Naive B cell (primary cell): ENCODE measurements at regions not wholly inside any gene's neighbourhood (a gene's known extent, or its start where the extent isn't known, plus 50 kb on each side); places are given as distances from the start of the nearest gene placed in this dataset.

ENCODE experiments used
- ATAC-seq, 2 donors: fragments of 150-1000 bp; cut with Tn5 transposase; 2 replicates each; pipeline ENCODE4 v1.10.0; 2021; ENCODE audit warnings: low read depth in 2 of 2, mild to moderate bottlenecking in 2 of 2, moderate library complexity in 2 of 2
- DNase-seq: peaks from one replicate; pipeline ENCODE4 v3.0.0; 2022
- H3K27ac Mint-ChIP-seq, 6 donors: one replicate each; pipeline ENCODE4 v1.8.0; 2020 to 2022; ENCODE audit warnings: mild to moderate bottlenecking in 6 of 6, mixed read lengths in 6 of 6, moderate library complexity in 5 of 6, inconsistent platforms in 2 of 6
- H3K27me3 Mint-ChIP-seq, 3 donors: one replicate each; pipeline ENCODE4 v1.8.0; 2021 to 2022; ENCODE audit warnings: mixed read lengths in 3 of 3, mild to moderate bottlenecking in 1 of 3
- H3K36me3 Mint-ChIP-seq, 2 donors: one replicate each; pipeline ENCODE4 v1.8.0; 2020 to 2022; ENCODE audit warnings: mixed read lengths in 2 of 2, inconsistent platforms in 1 of 2, mild to moderate bottlenecking in 1 of 2
- H3K4me1 Mint-ChIP-seq, 3 donors: one replicate each; pipeline ENCODE4 v1.8.0; 2020 to 2022; ENCODE audit warnings: mixed read lengths in 3 of 3, inconsistent platforms in 1 of 3, mild to moderate bottlenecking in 1 of 3, moderate library complexity in 1 of 3
- H3K4me3 Mint-ChIP-seq, 8 donors: one replicate each; pipeline ENCODE4 v1.8.0; 2020 to 2022; ENCODE audit warnings: mild to moderate bottlenecking in 8 of 8, mixed read lengths in 8 of 8, moderate library complexity in 8 of 8, inconsistent platforms in 2 of 8
- H3K9me3 Mint-ChIP-seq, 7 donors: one replicate each; pipeline ENCODE4 v1.8.0; 2020 to 2022; ENCODE audit warnings: mixed read lengths in 7 of 7, mild to moderate bottlenecking in 5 of 7, inconsistent platforms in 2 of 7, moderate library complexity in 1 of 7

DNA sequence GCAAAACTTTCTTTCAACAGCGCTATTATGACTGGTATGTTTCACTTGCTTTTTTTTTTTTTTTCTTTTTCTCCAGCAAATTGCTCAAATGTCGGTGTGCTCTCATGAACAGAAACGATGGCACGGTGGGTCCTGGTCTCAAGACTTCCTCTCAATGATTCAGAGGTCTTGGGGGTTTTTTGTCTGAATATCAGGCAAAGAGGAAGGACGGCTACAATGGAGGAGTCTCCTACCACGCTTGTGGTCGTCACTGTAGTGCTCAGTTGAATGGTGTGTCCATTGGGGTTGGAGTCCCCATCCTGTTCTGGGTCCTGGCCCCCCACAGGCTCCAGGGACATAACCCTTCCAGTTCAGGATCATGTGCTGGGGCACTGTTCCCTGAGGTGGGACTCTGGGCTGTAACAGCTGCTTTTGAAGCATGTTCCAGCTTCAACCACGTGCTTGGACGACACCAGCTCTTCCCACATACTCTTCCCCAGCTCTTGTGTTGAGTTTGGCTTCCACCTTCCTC lies 266.7 kb upstream of the KLF6 start:
- Mint-ChIP-seq H3K27me3 (no peaks in the 10 kb centered on the region), H3K4me1 (peaks cover 11 to 19% (median 14%) of the 10 kb centered on the region in 3 donors), H3K27ac (peak overlapping the region in 5 of 6 donors; percentile 43 to 97 (median 87)), H3K4me3 (peak overlapping the region in 7 of 8 donors; percentile 29 to 75 (median 69)), H3K36me3 (no peaks in the 10 kb centered on the region), H3K9me3 (peaks cover 0 to 5% (median 0%) of the 10 kb centered on the region in 7 donors)
- ATAC-seq, result no peak
- DNase-seq, result no peak

DNA sequence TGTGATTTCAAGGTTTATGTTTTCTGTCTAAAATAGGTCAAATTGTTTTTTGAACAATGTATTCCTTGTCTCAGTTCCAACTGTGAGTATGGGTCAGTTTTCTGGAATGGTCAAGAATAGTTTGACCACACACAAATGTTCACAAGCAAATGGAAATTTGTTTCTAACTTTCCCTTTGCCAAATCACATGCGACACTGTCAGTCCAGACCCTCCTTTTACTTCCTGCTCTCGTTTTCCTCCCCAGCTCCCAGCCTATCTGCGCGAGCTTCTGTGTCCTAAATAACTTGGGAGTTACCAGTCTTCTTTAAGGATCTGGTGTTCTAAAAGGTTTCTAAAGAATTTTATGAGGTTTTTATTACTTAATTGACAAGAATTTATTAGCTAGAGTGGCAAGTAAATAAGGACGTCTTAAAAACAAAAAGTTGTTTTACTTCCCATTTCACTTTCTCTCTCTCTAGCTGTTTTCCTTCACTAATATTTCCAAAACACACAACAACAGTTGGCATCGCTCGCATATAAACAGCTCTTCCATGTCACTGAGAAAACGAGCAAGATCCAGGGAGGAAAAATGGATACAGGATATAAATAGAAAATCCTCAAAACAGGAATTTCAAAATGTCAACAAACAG lies 266.1 kb upstream of the KLF6 start:
- Mint-ChIP-seq H3K4me3 (peak overlapping the region; percentile 29 to 75 (median 68)), H3K27ac (peak overlapping the region; percentile 43 to 97 (median 84)), H3K36me3 (no peaks in the 10 kb centered on the region), H3K27me3 (no peaks in the 10 kb centered on the region), H3K9me3 (peaks cover 0 to 5% (median 0%) of the 10 kb centered on the region in 7 donors), H3K4me1 (peaks cover 11 to 19% (median 15%) of the 10 kb centered on the region in 3 donors)
- no peak for ATAC-seq
- no peak for DNase-seq

DNA sequence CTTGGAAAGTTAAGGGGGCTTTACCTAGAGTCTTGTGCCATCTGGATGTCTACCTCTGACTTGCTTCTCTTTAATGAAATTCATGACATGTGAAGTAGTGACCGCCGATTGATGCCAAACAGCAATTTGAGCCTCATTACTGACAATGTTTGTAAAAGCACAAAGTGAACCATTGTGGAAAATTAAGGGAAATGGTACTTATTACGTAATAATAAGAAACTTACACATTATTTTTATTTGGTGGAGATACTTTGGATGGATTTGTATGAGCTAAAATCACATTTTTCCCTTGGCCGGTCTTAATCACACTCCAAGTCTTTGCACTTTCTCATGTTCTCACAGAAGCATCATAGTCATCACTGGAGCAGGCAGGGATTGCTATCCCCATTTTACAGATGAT lies 265.1 kb upstream of the KLF6 start:
- Mint-ChIP-seq H3K4me3 (no peak overlapping the region), H3K27me3 (no peaks in the 10 kb centered on the region), H3K9me3 (peaks cover 0 to 5% (median 0%) of the 10 kb centered on the region in 7 donors), H3K4me1 (peaks cover 14 to 23% (median 19%) of the 10 kb centered on the region in 3 donors), H3K36me3 (no peaks in the 10 kb centered on the region), H3K27ac (no peak overlapping the region)
- ATAC-seq, result no peak
- no peak for DNase-seq

DNA sequence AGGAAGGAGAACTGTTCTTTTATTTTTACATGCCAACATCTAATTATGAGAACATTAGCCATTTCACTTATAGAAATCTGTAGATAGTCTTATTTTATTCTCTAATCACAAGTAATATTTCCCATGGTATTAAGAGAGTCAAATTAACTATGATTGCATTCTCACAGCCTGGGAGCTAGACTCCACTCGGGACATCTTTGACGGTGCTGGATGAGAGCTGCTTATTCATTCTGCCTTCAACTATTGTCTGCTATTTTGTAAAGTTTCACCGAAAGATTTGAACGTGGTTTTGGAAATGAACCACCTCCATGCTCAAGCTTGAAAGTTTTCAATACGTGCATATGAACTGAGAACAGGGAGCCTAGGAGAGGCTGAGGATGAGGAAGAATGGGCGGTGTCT lies 264.3 kb upstream of the KLF6 start:
- no peak overlapping the region for H3K27ac Mint-ChIP-seq
- H3K27me3 Mint-ChIP-seq, result no peaks in the 10 kb centered on the region
- ATAC-seq (no peak), DNase-seq (no peak)
- peaks cover 0 to 5% (median 2%) of the 10 kb centered on the region in 7 donors for H3K9me3 Mint-ChIP-seq
- no peak overlapping the region for H3K4me3 Mint-ChIP-seq
- H3K4me1 Mint-ChIP-seq, result peaks cover 14 to 20% (median 17%) of the 10 kb centered on the region in 3 donors
- H3K36me3 Mint-ChIP-seq, result no peaks in the 10 kb centered on the region

DNA sequence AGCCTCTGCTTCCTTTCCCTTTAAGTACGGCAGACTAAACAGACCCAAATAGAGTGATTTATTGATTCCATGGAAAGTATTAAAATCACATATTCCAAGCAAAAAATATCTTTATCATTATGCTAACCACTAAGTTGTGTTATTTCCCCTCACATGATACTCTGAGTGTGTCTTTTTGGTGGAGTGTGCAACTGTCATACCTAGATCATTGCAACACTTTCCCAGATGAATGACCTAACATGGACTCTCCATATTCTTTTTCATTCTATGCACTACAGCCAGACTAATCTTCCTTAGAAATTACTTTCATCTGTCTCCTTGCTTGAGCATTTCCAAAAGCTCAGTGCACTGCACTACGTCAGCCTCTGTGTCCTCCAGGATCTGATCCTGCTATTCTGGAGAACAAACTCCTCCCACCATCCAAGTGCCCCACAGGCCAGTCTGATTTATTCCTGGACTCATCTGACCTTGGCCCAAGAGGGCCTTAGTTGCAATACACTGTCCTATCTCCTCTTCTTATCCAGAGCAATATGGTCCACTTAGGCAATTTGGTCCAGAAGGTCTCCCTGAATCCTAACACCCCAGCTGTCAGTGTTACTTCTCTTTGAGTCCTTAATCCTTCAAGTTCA lies 263.3 kb upstream of the KLF6 start:
- H3K4me3 Mint-ChIP-seq, result no peak overlapping the region
- no peak for DNase-seq
- ATAC-seq, result no peak
- peak overlapping the region in 1 of 6 donors; percentile 4 for H3K27ac Mint-ChIP-seq
- peaks cover 0 to 2% (median 0%) of the 10 kb centered on the region in 7 donors for H3K9me3 Mint-ChIP-seq
- no peaks in the 10 kb centered on the region for H3K36me3 Mint-ChIP-seq
- H3K4me1 Mint-ChIP-seq, result peaks cover 8 to 12% (median 9%) of the 10 kb centered on the region in 3 donors
- no peaks in the 10 kb centered on the region for H3K27me3 Mint-ChIP-seq

DNA sequence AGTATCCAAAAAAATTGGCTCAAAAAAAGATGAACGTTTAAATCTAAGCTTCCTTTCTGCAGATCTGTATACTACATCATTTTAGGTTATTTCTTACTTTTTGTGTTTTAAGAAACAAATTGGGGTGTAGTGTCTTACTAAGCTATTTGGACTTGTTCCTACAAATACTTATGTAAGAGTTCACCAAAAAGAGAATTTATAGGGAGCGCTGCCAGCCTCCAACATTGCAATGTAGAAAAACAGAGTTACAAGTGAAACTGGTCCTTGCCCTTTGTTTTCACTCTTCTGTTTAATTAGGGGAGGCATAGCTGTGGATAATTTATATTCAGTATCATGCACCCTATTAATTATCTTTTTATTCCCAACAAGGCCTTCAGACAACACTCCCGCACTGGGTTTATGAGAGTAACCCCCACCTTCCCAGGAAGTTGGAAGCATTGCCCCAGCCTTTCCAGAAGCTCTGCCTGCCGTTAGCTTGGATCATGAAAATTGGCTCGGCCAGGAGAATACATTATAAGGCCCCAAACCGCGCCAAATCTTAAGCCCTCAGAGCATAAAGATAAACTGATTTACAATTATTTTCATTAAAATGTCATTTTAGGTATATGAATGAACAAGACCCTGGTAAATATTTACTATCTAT lies 261.8 kb upstream of the KLF6 start:
- Mint-ChIP-seq H3K4me1 (peaks cover 8 to 12% (median 9%) of the 10 kb centered on the region in 3 donors), H3K36me3 (peaks cover 10 to 11% of the 10 kb centered on the region in 2 donors), H3K9me3 (peaks cover 0 to 12% (median 9%) of the 10 kb centered on the region in 7 donors), H3K27ac (peak overlapping the region in 2 of 6 donors; percentile 18 to 84), H3K27me3 (no peaks in the 10 kb centered on the region), H3K4me3 (no peak overlapping the region)
- DNase-seq (no peak), ATAC-seq (no peak)

DNA sequence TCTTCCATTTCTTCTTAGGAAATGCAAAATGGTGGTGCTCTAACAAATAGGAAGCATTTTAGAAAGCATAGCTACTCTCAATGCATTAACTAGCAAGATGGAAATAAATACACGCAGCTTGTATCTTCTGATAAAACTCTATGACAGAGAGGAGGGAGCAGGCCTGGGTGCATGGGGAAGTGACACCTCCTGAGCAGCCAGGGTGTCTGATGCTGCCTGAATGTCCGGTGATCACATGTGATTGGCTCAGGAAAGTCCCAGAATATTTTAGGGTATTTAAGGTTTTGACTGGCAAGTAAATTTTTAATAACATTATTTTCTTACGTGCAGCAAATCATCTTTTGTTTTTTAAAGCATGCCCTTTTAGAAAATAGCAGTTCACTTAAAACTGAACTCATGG lies 261.0 kb upstream of the KLF6 start:
- no peaks in the 10 kb centered on the region for H3K27me3 Mint-ChIP-seq
- peaks cover 15 to 19% of the 10 kb centered on the region in 2 donors for H3K36me3 Mint-ChIP-seq
- H3K4me3 Mint-ChIP-seq, result no peak overlapping the region
- DNase-seq, result no peak
- peak; percentile 82 to 99 for ATAC-seq
- H3K9me3 Mint-ChIP-seq, result peaks cover 0 to 20% (median 15%) of the 10 kb centered on the region in 7 donors
- H3K4me1 Mint-ChIP-seq, result peaks cover 3 to 4% (median 4%) of the 10 kb centered on the region in 3 donors
- peak overlapping the region in 2 of 6 donors; percentile 77 to 84 for H3K27ac Mint-ChIP-seq

DNA sequence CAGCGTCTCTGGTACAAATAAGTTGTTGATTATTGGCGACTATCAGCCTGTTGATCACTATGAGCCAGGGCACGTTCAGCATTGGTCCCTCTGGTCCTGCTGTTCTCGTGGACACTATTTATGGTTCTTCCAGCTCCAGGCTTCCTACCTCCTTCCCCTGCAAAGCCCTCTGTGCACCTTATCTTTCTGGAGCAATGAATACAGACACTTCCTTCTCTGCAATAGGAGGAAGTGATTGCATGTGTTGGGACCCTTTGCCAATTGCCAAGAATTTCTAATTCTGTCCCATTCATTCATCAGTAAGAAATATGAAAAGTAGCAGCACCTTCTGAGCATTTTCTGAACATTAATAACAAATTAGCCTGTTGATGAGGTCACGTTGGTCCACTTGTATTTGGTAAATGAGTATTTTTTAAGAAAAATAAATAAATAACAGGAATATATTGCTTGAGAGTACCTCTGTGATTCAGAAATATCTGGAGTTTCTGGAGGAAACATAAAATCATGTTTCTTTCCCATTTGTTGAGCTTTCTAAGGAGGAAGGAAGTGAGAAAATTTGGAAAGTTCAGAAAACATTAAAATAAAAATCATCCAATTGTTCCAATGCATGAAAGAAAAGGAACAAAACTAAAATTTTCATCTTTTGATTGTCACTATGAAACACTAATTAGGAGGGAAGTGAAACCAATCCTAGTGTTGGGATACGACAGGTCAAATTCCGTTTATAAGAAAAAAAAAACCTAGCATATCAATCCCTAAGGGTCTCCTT lies 259.1 kb upstream of the KLF6 start:
- no peak for ATAC-seq
- peak overlapping the region in 1 of 6 donors; percentile 35 for H3K27ac Mint-ChIP-seq
- peaks cover 0 to 26% (median 17%) of the 10 kb centered on the region in 7 donors for H3K9me3 Mint-ChIP-seq
- H3K27me3 Mint-ChIP-seq, result no peaks in the 10 kb centered on the region
- H3K36me3 Mint-ChIP-seq, result peaks cover 15 to 19% of the 10 kb centered on the region in 2 donors
- H3K4me3 Mint-ChIP-seq, result no peak overlapping the region
- no peak for DNase-seq
- peaks cover 3 to 4% (median 4%) of the 10 kb centered on the region in 3 donors for H3K4me1 Mint-ChIP-seq

DNA sequence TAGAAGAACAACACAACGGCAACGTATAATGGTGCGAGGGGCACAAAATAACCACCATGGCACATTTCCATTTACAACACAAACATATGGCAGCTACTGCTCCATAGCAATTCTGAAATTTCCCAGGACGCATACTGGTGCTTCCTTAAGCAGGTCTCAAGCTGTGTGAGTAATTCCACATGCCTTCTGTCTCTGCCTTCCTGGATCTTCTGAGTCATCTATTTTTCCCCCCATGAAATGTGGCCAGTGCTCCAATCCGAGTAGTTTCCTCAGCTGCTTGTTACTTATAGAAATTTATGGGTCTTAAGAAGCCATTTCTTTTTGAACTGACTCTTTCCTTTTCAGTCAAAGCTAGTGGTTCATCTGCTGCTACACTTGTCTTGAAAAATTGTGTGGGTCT lies 256.6 kb upstream of the KLF6 start:
- no peak overlapping the region for H3K4me3 Mint-ChIP-seq
- no peaks in the 10 kb centered on the region for H3K27me3 Mint-ChIP-seq
- H3K4me1 Mint-ChIP-seq, result peaks cover 3 to 4% (median 4%) of the 10 kb centered on the region in 3 donors
- ATAC-seq (no peak), DNase-seq (no peak)
- peaks cover 0 to 26% (median 17%) of the 10 kb centered on the region in 7 donors for H3K9me3 Mint-ChIP-seq
- H3K36me3 Mint-ChIP-seq, result peaks cover 15 to 19% of the 10 kb centered on the region in 2 donors
- H3K27ac Mint-ChIP-seq, result no peak overlapping the region

DNA sequence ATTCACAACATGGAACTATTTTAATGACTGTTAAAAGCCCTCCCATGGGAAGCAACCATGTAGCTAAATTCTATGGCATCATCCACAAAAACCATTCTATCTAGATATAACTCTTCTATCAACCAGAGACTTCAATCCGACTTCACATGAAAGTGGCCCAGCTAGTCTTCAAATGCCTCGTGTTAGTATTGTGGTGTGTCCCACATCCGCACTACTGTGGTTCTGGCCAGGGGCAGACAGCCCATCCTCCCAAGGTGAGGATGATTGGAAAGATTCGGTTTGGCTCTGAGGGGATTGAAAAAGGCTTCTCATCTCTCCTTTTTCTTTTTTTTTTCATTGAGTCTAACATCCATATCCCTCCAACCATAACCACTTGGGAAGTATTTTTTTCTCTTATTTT lies 253.0 kb upstream of the KLF6 start:
- Mint-ChIP-seq H3K4me1 (peaks cover 11 to 29% (median 23%) of the 10 kb centered on the region in 3 donors), H3K27ac (no peak overlapping the region), H3K27me3 (no peaks in the 10 kb centered on the region), H3K9me3 (peaks cover 0 to 26% (median 16%) of the 10 kb centered on the region in 7 donors), H3K4me3 (no peak overlapping the region), H3K36me3 (peaks cover 15 to 19% of the 10 kb centered on the region in 2 donors)
- DNase-seq, result no peak
- no peak for ATAC-seq

DNA sequence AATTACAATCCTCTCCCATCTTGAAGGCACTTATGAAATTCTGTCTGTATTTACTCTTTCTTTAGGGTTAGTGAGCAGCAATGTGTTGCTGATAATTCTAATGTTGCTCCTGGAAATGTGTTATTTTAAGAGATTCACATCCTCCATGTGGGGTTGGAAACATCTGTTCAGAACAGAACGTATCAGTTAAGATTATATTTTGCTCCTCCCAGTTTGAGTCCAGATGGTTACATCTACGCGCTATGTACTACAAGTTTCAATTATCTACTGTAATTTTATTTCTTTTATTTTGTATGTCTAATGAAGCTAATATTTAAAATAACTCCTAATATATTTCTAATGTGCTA lies 250.6 kb upstream of the KLF6 start:
- no peaks in the 10 kb centered on the region for H3K36me3 Mint-ChIP-seq
- H3K27ac Mint-ChIP-seq, result peak overlapping the region in 2 of 6 donors; percentile 76 to 79
- DNase-seq (no peak), ATAC-seq (no peak)
- peak overlapping the region; percentile 32 to 92 (median 80) for H3K4me3 Mint-ChIP-seq
- H3K9me3 Mint-ChIP-seq, result peaks cover 0 to 2% (median 0%) of the 10 kb centered on the region in 7 donors
- no peaks in the 10 kb centered on the region for H3K27me3 Mint-ChIP-seq
- H3K4me1 Mint-ChIP-seq, result peaks cover 11 to 29% (median 23%) of the 10 kb centered on the region in 3 donors

DNA sequence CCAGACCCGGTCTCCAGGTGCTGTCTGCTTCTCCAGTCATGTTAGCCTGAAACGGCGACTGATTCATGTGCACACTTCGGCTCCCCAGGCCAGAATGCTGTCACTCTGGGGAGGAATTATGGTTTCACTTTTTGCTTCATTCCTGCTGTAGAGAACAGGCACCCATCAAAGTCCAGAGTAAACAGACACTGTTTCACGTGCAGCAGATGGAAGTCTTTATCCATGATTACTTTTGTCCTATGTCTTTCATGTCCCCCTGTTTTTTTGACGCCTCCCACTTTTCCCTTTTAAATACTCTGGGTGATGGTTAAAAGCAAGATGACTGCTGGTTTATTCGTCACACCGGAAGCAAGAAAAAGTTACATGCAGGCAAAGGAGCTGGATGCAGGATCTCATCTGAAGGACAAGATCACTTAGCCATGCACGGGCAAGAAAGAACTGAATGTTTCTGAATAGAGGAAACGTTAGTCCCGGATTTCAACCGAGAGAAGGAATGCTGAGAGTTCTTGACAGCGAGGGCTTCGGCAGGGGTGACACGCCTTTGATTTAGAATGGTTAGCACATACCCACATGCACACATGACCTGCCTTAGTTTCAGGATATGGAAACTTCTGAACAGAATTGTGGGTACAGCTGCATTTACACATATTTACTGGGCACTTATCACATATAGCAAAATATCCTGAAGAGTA lies 250.0 kb upstream of the KLF6 start:
- peak; percentile 55 to 78 for ATAC-seq
- Mint-ChIP-seq H3K9me3 (no peaks in the 10 kb centered on the region), H3K4me3 (peak overlapping the region; percentile 72 to 92 (median 83)), H3K36me3 (no peaks in the 10 kb centered on the region), H3K27me3 (no peaks in the 10 kb centered on the region), H3K4me1 (peaks cover 11 to 29% (median 23%) of the 10 kb centered on the region in 3 donors), H3K27ac (peak overlapping the region; percentile 58 to 86 (median 75))
- no peak for DNase-seq
